PC-9 (cell line): ENCODE measurements at regions not wholly inside any gene's neighbourhood (a gene's known extent, or its start where the extent isn't known, plus 50 kb on each side); places are given as distances from the start of the nearest gene placed in this dataset.

Experiments
- EZH2 ChIP-seq: fragments of 200-600 bp; sonication (generic); IDR thresholded peaks from 2 replicates; pipeline ENCODE4 v1.8.0; 2017; ENCODE audit warnings: antibody characterized with exemption, low read depth
- TF ChIP-seq, protein P1 (sequence below): fragments of 200-600 bp; sonication (generic); conservative IDR thresholded peaks from 2 replicates; pipeline ENCODE4 v1.6.1; 2017; ENCODE audit warnings: mixed run types, antibody characterized with exemption, mild to moderate bottlenecking, moderate library complexity

DNA sequence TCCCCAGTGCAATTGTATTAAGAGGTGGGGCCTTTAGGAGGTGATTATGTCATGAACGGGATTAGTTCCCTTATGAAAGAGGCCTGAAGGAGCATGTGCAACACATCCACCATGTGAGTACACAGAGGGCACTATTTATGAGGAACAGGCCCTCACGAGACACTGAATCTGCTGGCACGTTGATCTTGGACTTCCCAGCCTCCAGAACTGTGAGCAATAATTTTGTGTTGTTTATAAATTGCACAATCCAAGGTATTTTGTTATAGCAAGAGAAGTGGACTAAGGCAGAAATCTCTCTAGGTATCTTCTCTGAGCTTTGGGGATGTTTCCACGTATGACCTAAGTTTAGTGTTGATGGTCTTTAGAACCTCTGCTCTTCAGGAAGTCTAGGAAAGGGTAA lies 149.3 kb upstream of the CBLB start:
- TF ChIP-seq, protein P1, sequence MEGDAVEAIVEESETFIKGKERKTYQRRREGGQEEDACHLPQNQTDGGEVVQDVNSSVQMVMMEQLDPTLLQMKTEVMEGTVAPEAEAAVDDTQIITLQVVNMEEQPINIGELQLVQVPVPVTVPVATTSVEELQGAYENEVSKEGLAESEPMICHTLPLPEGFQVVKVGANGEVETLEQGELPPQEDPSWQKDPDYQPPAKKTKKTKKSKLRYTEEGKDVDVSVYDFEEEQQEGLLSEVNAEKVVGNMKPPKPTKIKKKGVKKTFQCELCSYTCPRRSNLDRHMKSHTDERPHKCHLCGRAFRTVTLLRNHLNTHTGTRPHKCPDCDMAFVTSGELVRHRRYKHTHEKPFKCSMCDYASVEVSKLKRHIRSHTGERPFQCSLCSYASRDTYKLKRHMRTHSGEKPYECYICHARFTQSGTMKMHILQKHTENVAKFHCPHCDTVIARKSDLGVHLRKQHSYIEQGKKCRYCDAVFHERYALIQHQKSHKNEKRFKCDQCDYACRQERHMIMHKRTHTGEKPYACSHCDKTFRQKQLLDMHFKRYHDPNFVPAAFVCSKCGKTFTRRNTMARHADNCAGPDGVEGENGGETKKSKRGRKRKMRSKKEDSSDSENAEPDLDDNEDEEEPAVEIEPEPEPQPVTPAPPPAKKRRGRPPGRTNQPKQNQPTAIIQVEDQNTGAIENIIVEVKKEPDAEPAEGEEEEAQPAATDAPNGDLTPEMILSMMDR = no peak
- TF ChIP-seq EZH2 = no peak
